OCI-LY7 (cell line): ENCODE measurements at regions not wholly inside any gene's neighbourhood (a gene's known extent, or its start where the extent isn't known, plus 50 kb on each side); places are given as distances from the start of the nearest gene placed in this dataset.

Experiments
- BruUV-seq: library from RNA; stranded (reverse); fragments of 400-500 nt; replicated peaks from 2 replicates; lab custom pipeline; 2021; lab: Mats Ljungman, UMichigan
- CTCF ChIA-PET: fragments of 300-600 bp; sonication (Branson Sonifier 250); formaldehyde crosslinking; loops from one replicate; lab custom pipeline; 2022; ENCODE audit warnings: antibody characterized with exemption; ENCODE audit not compliant: unreplicated experiment; lab: Charles Lee
- POLR2A ChIA-PET: fragments of 300-600 bp; sonication (Branson Sonifier 250); formaldehyde crosslinking; loops from one replicate; lab custom pipeline; 2022; ENCODE audit warnings: antibody characterized with exemption; lab: Charles Lee
- DNase-seq: peaks from one replicate; pipeline ENCODE4 v3.0.0-alpha.2; 2015; ENCODE audit warnings: low spot score
- H2AFZ ChIP-seq: fragments of 200-600 bp; sonication (generic), shearing (Covaris generic); 2 replicates; pipeline ENCODE4 v1.6.1; 2014; ENCODE audit warnings: mild to moderate bottlenecking, antibody characterized with exemption, low read length, moderate library complexity
- H3K27ac ChIP-seq: fragments of 200-600 bp; sonication (generic); 2 replicates; pipeline ENCODE4 v1.5.1; 2014; ENCODE audit warnings: mixed run types, low read depth, mild to moderate bottlenecking, moderate library complexity, low read length, inconsistent platforms; ENCODE audit not compliant: poor library complexity, severe bottlenecking
- H3K36me3 ChIP-seq: fragments of 200-600 bp; sonication (generic); 2 replicates; pipeline ENCODE4 v1.6.1; 2014; ENCODE audit warnings: mild to moderate bottlenecking, antibody characterized with exemption, low read length, moderate library complexity, mixed read lengths; ENCODE audit not compliant: insufficient read depth
- H3K4me1 ChIP-seq: fragments of 200-600 bp; sonication (generic); 2 replicates; pipeline ENCODE4 v1.5.1; 2014; ENCODE audit warnings: mild to moderate bottlenecking, low read length; ENCODE audit not compliant: insufficient read depth, poor library complexity, severe bottlenecking
- H3K4me2 ChIP-seq: fragments of 200-600 bp; sonication (generic); 2 replicates; pipeline ENCODE4 v1.6.1; 2014; ENCODE audit warnings: mild to moderate bottlenecking, low read length
- H3K4me3 ChIP-seq: fragments of 200-600 bp; sonication (generic); 2 replicates; pipeline ENCODE4 v1.5.1; 2014; ENCODE audit warnings: mild to moderate bottlenecking, low read depth, low read length; ENCODE audit not compliant: poor library complexity, severe bottlenecking
- H3K79me2 ChIP-seq: fragments of 200-600 bp; sonication (generic); 2 replicates; pipeline ENCODE4 v1.6.1; 2016; ENCODE audit warnings: low read depth, mild to moderate bottlenecking, low read length, moderate library complexity, mixed read lengths; ENCODE audit not compliant: insufficient read depth
- H3K9me2 ChIP-seq: fragments of 200-600 bp; sonication (generic); 2 replicates; pipeline ENCODE4 v1.6.1; 2016; ENCODE audit warnings: mild to moderate bottlenecking, low read length, mixed read lengths; ENCODE audit not compliant: insufficient read depth
- H3K9me3 ChIP-seq: fragments of 200-600 bp; sonication (generic); 2 replicates; pipeline ENCODE4 v1.6.1; 2014; ENCODE audit warnings: mild to moderate bottlenecking, mixed run types, low read length, mixed read lengths
- H4K20me1 ChIP-seq: fragments of 200-600 bp; sonication (generic); 2 replicates; pipeline ENCODE4 v1.6.1; 2014; ENCODE audit warnings: mild to moderate bottlenecking, antibody characterized with exemption, low read length, moderate library complexity, mixed read lengths; ENCODE audit not compliant: insufficient read depth
- CTCF ChIP-seq: fragments of 200-600 bp; sonication (generic); conservative IDR thresholded peaks from 2 replicates; pipeline ENCODE4 v1.5.1; 2014; ENCODE audit warnings: mild to moderate bottlenecking, antibody characterized with exemption, low read length, moderate library complexity, mixed read lengths
- EZH2phosphoT487 ChIP-seq: fragments of 200-600 bp; sonication (generic); IDR thresholded peaks from 2 replicates; pipeline ENCODE4 v1.6.1; 2018; ENCODE audit warnings: low read depth, borderline replicate concordance, mild to moderate bottlenecking, mixed run types, antibody characterized with exemption, low read length, moderate library complexity, mixed read lengths
- intact Hi-C: fragments of 100-400 bp; cut with micrococcal nuclease; formaldehyde crosslinking; loops from one replicate; pipeline ENCODE4 v1.10.0; 2022; ENCODE audit not compliant: unreplicated experiment

GRCh38 chr9:97788763-97789663, 64.0 kb upstream of the FOXE1 start:
- no peak overlapping the region for H3K27ac ChIP-seq
- no peaks in the 10 kb centered on the region for H3K4me1 ChIP-seq
- ChIA-PET CTCF (no interaction called here), POLR2A (interaction anchor here (1.2 kb wide), 1 partner anchor 8 kb away, joined by 3 read pairs; no protein-coding TSS in a partner anchor)
- no TSS peak for BruUV-seq
- no peaks in the 10 kb centered on the region for H3K79me2 ChIP-seq
- no peak overlapping the region for H2AFZ ChIP-seq
- no peak for TF ChIP-seq EZH2phosphoT487
- TF ChIP-seq CTCF, result no peak
- no peak overlapping the region for H3K4me2 ChIP-seq
- H3K9me2 ChIP-seq, result no peaks in the 10 kb centered on the region
- H4K20me1 ChIP-seq, result no peaks in the 10 kb centered on the region
- H3K36me3 ChIP-seq, result no peaks in the 10 kb centered on the region
- intact Hi-C loops, result no loop called here
- H3K9me3 ChIP-seq, result no peaks in the 10 kb centered on the region
- DNase-seq, result no peak
- H3K4me3 ChIP-seq, result no peak overlapping the region

- CTCF ChIA-PET, result interaction anchor here (0.6 kb wide), 1 partner anchor 151 kb away, joined by 3 read pairs; no protein-coding TSS in a partner anchor
- DNase-seq, result no peak
- Histone ChIP-seq H3K79me2 (no peaks in the 10 kb centered on the region), H3K9me2 (no peaks in the 10 kb centered on the region), H3K4me3 (no peak overlapping the region), H3K4me2 (no peak overlapping the region), H3K9me3 (no peaks in the 10 kb centered on the region), H3K27ac (no peak overlapping the region), H2AFZ (no peak overlapping the region), H4K20me1 (no peaks in the 10 kb centered on the region), H3K4me1 (no peaks in the 10 kb centered on the region), H3K36me3 (no peaks in the 10 kb centered on the region)
- TF ChIP-seq CTCF, result no peak
- no peak for TF ChIP-seq EZH2phosphoT487
- BruUV-seq, result no TSS peak
- POLR2A ChIA-PET, result no interaction called here
- intact Hi-C loops, result no loop called here
These were observed 62.5 kb upstream of the FOXE1 start for GRCh38 chr9:97790542-97790941.

GRCh38 chr9:97791542-97791941, 61.5 kb upstream of the FOXE1 start:
- intact Hi-C loops, result no loop called here

More at GRCh38 chr9:97791542-97791941, 61.5 kb upstream of the FOXE1 start:
- no peaks in the 10 kb centered on the region for H4K20me1 ChIP-seq
- no peak overlapping the region for H3K4me2 ChIP-seq
- DNase-seq, result no peak
- H3K27ac ChIP-seq, result no peak overlapping the region
- no peaks in the 10 kb centered on the region for H3K36me3 ChIP-seq
- no peaks in the 10 kb centered on the region for H3K79me2 ChIP-seq
- no peaks in the 10 kb centered on the region for H3K9me2 ChIP-seq
- POLR2A ChIA-PET, result no interaction called here
- CTCF ChIA-PET, result no interaction called here
- no peaks in the 10 kb centered on the region for H3K9me3 ChIP-seq
- BruUV-seq, result no TSS peak
- H3K4me3 ChIP-seq, result no peak overlapping the region
- no peak overlapping the region for H2AFZ ChIP-seq
- no peaks in the 10 kb centered on the region for H3K4me1 ChIP-seq
- TF ChIP-seq EZH2phosphoT487 (no peak), CTCF (no peak)
